OCI-LY3 (cell line): ENCODE measurements at regions not wholly inside any gene's neighbourhood (a gene's known extent, or its start where the extent isn't known, plus 50 kb on each side); places are given as distances from the start of the nearest gene placed in this dataset.

Experiments used
- EZH2phosphoT487 ChIP-seq: fragments of 200-600 bp; shearing (Covaris generic); IDR thresholded peaks from 2 replicates; pipeline ENCODE4 v1.6.1; 2018; ENCODE audit warnings: antibody characterized with exemption, mixed run types, low read depth
- TF ChIP-seq, protein P1 (sequence below): fragments of 200-600, 300-600 bp; sonication (generic); IDR thresholded peaks from 2 replicates; pipeline ENCODE4 v1.5.1; 2014; ENCODE audit warnings: antibody characterized with exemption, low read length, low read depth

DNA sequence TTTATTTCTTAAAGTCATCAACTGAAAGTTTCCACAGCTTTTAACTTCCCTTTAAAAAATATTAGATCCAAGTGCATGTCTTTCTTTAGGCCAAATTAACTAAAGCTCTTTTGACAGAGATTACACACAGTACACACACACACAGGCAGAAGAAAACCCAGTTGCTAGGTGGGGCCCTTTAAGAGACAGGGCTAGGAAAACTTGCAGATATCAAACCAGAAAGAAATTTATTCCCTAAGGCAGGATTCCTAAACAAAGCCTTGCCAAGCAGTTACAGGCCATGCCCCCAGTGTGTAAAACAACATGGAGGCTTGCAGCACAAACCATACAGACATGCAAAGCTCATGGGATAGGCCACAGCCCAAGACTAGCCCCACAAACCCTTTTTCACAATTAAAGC lies 123.4 kb downstream of the FSCB start:
- TF ChIP-seq, protein P1, sequence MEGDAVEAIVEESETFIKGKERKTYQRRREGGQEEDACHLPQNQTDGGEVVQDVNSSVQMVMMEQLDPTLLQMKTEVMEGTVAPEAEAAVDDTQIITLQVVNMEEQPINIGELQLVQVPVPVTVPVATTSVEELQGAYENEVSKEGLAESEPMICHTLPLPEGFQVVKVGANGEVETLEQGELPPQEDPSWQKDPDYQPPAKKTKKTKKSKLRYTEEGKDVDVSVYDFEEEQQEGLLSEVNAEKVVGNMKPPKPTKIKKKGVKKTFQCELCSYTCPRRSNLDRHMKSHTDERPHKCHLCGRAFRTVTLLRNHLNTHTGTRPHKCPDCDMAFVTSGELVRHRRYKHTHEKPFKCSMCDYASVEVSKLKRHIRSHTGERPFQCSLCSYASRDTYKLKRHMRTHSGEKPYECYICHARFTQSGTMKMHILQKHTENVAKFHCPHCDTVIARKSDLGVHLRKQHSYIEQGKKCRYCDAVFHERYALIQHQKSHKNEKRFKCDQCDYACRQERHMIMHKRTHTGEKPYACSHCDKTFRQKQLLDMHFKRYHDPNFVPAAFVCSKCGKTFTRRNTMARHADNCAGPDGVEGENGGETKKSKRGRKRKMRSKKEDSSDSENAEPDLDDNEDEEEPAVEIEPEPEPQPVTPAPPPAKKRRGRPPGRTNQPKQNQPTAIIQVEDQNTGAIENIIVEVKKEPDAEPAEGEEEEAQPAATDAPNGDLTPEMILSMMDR, result no peak
- no peak for TF ChIP-seq EZH2phosphoT487
